GM18505 (cell line): ENCODE measurements at regions not wholly inside any gene's neighbourhood (a gene's known extent, or its start where the extent isn't known, plus 50 kb on each side); places are given as distances from the start of the nearest gene placed in this dataset.
"Not testable (repeated sequence)": the region's sequence is repeated elsewhere in the genome, so short reads cannot be mapped to it uniquely, and the experiment has no call there.

Source experiments
- ATAC-seq: cut with Tn5 transposase; IDR thresholded peaks from one replicate; pipeline ENCODE4 v1.9.1; 2021; ENCODE audit not compliant: unreplicated experiment
- POLR2A ChIP-seq: IDR thresholded peaks from 4 replicates; pipeline ENCODE4 v1.6.1; 2011; ENCODE audit warnings: borderline replicate concordance; ENCODE audit not compliant: insufficient read depth, insufficient read length; ENCODE audit errors: extremely low read depth

DNA sequence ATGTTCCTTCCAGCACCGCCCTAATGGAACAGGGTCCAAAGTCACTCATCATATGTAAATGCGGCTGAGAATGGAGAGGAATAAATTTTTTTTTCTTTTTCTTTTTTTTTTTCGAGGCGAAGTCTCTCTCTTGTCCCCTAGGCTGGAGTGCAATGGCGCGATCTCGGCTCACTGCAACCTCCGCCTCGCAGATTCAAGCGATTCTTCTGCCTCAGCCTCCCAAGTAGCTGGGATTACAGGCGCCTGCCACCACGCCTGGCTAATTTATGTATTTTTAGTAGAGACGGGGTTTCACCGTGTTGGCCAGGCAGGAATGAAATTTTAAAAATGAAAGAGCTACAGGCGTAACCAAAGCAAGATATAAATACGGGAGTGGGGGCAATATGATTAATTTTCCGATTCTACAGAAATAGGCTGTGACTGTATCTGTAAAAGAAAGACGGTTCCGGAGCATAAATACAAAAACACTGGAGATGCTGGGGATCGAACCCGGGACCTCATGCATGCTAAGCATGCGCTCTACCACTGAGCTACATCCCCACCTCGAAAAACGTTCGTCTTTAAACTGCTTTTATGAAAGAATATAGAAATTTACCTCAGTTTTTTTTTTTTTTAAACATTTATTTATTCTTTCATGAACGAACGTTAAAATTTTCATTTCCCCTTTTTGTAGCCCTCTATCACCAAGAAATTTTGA, 132.2 kb downstream of the GPX5 start:
- peak; percentile 78 for ATAC-seq
- TF ChIP-seq POLR2A, result no peak

DNA sequence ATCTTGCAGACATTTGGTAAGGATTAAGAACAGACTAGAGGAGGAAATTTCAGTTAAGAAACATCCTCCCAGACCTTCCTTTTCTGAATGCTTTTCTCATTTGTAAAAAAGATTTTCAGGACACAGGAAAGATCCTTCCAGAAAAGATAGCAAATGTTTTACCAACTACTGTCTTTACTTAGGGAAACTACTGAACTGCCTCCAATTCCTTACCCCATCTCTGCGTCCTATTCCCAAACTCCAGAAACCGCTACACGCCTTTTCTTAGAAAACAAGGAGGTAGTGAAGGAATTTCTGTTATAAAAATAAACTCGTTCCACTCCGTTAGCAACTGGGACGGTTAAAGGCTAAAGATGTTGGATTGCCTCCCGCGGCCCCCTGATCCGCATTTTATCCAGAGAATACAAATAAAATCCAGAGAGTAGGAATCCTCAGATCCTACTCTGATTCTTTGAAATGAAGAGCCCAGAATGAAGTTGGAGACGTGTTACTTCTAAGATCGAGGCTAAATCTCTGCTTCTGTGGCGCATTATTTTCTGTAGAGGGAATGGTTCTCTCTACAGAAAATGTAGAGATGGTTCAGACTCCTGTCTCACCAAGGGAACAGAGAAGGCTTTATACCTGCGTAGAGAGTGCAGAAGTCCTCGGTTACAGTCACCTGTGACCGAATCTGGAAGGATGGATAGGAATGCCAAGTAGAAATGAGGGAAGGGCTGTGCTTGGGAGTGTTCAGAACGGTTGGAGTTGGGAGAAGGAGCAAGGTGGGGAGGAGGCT, 133.0 kb downstream of the GPX5 start:
- TF ChIP-seq POLR2A, result no peak
- peak; percentile 24 for ATAC-seq

DNA sequence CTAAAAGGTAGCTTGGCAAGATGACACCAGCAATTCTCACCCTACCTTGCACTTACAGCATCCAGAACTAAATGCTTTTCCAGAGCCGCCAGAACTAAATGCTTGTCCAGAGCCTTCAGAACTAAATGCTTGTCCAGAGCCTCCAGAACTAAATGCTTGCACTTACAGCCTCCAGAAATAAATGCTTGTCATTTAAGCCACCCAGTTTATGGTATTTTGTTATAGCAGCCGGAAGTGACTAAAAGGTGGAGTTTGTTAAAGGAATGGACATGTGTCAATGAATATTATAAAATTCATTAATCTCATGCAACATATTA, 133.5 kb downstream of the GPX5 start:
- TF ChIP-seq POLR2A, result no peak
- no peak for ATAC-seq

DNA sequence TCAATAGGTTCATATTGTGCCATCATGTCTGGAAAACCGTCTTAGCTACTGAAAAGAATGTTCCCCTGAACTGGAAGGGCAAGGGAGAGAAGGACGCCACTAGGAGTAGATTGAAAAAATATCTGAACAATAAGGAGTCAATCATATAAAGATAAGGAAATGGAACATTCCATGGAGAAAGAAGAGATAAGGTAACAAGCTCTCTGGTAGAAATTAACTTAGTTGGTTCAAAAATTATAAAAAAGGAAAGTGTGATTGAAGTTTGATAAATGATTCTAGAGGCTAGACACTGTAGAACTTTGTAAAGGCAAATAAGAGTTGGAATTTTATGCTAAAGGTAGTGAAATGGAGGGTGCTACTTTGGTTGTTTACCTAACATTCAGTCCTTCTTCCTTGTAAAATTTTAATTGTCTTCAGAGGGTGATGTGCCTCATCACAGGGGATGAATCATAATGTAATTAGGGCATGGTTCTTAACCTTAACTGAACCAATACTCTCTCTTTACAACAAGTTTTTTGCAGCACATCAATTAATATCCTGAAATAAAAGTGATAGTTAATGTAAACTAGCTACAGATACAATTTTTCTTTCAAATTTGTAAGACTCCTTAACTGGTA, 135.5 kb downstream of the GPX5 start:
- no peak for TF ChIP-seq POLR2A
- no peak for ATAC-seq

DNA sequence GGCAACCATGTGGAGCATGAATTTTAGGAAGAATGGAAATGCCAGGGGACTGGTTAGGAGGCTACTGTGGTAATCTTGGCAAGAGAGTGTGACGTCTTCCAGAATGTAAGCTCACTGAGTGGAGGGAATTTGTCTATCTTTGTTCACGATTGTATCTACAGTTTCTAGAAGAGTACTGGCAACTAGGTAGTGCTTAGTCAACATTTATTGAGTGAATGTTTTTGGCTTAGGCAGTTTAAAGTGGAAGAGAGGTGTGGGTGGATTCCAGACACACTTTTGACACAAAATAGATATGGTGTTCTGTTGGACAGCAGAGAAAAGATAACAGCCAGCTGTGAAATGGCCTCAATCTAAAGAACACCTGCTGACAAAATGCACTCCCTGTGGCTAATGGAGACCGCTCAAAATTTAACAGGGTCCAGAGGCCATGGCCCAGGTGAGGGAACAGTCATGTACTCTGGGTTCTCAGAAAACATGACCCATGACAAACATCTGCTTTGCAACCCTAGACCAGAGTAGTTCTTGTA, 139.3 kb downstream of the GPX5 start:
- TF ChIP-seq POLR2A, result no peak
- ATAC-seq, result no peak

DNA sequence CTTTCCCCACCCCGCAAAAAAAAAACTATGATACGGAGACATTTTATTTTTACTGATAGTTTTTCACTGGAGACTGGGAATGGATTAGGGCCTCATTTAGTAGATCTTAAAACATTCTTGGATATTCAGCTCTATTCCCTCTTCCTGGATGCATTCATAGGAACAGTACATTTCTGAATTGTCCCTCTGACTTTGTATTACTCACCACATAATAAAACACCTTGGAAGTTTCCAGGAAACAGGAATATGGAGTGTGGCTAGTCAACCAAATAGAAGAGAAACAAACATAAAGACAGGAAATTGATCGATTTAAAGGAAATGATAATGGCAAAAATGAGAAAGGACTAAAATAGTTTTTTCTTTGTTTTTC, 147.7 kb downstream of the GPX5 start:
- TF ChIP-seq POLR2A, result no peak
- no peak for ATAC-seq

DNA sequence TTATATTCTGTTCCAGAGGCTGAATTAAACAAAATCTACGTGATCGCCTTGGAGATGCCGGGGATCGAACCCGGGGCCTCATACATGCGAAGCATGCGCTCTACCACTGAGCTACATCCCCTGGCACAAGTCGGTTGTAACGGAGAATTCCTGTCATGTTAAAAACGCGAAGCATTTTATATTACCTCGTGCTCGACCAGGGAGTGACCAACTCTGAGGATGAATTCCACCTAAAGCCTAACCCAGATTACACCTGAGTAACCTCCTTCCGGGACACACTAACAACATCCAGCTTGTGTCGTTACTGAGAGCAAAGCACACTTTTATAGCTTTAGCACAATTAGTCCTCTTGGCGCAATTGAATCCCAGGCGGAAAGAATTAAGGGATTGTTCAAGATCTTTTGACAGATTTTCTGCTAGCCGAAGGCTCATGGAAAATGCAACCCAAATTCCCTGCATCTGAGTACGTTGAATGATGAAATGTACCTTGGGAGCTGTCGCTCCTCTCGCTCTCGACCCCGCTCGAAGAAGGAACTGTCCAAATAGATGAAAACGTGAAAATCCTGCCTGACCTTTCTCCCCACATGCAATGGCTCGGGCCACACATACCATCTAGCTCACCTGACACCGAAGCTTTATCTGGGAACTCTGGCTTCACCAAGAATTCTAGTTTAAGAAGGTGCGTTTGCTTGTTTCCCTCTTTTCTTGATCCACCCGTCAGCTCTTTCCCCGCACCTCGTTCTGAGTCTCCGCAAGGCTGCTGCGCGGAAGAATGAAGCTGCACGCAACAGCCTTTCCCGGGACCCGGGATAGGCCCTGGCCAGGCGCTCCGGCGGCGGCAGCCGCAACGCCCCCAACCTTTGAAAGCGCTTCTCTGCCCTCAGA, 148.3 kb downstream of the GPX5 start:
- TF ChIP-seq POLR2A, result no peak

DNA sequence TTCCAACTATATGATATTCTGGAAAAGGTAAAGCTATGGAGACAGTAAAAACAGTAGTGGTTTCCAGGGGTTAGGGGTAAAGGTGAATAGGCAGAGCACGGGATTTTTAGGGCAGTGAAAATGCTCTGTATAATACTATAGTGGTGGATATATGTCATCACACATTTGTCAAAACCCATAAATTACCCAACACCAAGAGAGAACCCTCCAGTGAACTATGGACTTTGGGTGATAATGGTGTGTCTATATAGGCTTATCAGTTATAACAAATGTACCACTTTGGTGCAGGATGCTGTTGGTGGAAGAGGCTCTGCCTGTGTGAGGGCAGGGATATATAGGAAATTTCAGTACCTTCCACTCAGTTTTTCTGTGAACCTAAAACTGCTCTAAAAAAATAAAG, 149.9 kb downstream of the GPX5 start:
- ATAC-seq, result no peak
- TF ChIP-seq POLR2A, result no peak

More for the DNA sequence above, 148.3 kb downstream of the GPX5 start:
- no peak for ATAC-seq

DNA sequence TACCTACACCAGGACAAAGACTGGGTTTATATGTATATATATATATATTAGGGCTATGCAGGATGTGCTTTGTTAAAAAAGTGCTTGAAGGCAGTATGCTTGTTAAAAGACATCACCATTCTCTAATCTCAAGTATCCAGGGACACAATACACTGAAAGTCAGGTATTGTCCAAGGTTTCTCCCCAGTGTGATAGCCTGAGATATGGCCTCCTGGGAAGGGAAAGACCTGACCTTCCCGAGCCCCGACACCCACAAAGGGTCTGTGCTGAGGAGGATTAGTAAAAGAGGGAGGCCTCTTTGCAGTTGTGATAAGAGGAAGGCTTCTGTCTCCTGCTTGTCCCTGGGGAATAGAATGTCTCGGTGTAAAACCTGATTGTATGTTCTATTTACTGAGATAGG, 156.9 kb downstream of the GPX5 start:
- TF ChIP-seq POLR2A, result no peak
- ATAC-seq, result no peak

DNA sequence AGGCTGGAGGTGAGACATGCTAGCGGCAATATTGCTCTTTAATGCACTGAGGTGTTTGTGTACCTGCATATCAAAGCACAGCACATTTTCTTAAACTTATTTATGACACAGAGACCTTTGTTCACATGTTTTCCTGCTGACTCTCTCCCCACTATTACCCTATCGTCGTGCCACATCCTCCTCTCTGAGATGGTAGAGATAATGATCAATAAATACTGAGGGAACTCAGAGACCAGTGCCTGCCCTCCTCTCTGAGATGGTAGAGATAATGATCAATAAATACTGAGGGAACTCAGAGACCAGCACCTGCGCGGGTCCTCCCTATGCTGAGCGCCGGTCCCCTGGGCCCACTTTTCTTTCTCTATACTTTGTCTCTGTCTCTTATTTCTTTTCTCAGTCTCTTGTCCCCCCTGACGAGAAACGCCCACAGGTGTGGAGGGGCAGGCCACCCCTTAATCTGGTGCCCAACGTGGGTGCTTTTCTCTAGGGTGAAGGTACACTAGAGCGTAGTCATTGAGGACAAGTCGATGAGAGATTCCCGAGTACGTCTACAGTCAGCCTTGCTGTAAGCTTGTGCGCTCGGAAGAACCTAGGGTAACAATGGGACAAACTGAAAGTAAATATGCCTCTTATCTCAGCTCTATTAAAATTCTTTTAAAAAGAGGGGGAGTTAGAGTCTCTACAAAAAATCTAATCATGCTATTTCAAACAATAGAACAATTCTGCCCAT, 157.4 kb downstream of the GPX5 start:
- not testable (repeated sequence) for ATAC-seq

DNA sequence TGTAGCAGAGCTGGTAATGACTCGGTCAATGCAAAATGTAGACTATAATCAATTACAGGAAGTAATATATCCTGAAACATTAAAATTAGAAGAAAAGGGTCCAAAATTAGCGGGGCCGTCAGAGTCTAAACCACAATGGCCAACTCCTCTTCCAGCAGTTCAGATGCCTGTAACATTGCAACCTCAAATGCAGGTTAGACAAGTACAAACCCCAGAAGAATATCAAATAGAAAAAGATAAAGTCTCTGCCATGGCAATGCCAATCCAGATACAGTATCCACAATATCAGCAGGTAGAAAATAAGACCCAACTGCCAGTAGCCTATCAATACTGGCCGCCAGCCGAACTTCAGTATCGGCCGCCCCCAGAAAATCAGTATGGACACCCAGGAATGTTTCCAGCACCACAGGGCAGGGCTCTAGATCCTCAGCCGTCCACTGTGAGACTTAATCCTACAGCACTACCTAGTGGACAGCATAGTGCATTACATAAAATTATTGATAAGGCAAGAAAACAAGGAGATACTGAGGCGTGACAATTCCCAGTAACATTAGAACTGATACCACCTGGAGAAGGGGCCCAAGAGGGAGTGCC, 158.4 kb downstream of the GPX5 start:
- no peak for ATAC-seq
- TF ChIP-seq POLR2A, result no peak

DNA sequence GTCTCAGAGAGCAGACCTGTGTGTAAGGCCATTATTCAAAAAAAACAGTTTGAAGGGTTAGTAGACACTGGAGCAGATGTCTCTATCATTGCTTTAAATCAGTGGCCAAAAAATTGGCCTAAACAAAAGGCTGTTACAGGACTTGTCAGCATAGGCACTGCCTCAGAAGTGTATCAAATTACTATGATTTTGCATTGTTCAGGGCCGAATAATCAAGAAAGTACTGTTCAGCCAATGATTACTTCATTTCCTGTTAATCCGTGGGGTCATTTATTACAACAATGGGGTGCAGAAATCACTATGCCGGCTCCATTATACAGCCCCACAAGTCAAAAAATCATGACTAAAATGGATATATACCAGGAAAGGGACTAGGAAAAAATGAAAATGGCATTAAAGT, 160.3 kb downstream of the GPX5 start:
- not testable (repeated sequence) for ATAC-seq

DNA sequence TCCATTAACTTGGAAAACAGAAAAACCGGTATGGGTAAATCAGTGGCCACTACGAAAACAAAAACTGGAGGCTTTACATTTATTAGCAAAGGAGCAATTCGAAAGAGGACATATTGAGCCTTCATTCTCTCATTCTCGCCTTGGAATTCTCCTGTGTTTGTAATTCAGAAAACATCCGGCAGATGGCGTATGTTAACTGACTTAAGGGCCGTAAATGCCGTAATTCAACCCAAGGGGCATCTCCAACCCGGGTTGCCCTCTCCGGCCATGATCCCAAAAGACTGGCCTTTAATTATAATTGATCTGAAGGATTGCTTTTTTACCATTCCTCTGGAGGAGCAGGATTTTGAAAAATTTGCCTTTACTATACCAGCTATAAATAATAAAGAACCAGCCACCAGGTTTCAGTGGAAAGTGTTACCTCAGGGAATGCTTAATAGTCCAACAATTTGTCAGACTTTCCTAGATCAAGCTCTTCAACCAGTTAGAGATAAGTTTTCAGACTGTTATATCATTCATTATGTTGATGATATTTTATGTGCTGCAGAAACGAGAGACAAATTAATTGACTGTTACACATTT, 160.9 kb downstream of the GPX5 start:
- not testable (repeated sequence) for ATAC-seq

DNA sequence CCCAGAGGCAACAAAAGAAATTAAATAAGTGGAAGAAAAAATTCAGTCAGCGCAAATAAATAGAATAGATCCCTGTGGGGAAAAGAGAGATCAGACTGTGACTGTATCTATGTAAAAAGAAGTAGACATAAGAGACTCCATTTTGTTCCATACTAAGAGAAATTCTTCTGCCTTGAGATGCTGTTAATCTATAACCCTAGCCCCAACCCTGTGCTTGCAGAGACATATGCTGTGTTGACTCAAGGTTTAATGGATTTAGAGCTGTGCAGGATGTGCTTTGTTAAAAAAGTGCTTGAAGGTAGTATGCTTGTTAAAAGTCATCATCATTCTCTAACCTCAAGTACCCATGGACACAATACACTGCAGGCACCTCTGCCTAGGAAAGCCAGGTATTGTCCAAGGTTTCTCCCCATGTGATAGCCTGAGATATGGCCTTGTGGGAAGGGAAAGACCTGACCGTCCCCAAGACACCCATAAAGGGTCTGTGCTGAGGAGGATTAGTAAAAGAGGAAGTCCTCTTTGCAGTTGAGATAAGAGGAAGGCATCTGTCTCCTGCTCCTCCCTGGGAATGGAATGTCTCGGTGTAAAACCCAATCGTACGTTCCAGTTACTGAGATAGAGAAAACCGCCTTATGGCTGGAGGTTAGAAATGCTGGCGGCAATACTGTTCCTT, 161.8 kb downstream of the GPX5 start:
- ATAC-seq, result not testable (repeated sequence)

DNA sequence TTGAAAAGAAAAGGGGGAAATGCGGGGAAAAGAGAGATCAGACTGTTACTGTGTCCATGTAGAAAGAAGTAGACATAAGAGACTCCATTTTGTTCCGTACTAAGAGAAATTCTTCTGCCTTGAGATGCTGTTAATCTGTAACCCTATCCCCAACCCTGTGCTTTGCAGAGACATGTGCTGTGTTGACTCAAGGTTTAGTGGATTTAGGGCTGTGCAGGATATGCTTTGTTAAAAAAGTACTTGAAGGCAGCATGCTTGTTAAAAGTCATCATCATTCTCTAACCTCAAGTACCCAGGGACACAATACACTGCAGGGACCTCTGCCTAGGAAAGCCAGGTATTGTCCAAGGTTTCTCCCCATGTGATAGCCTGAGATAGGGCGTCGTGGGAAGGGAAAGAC, 166.3 kb downstream of the GPX5 start:
- not testable (repeated sequence) for ATAC-seq
